NCI-H2029 treated with DMSO at 0.1 percent for 48 hours (cell line): ENCODE measurements at regions not wholly inside any gene's neighbourhood (a gene's known extent, or its start where the extent isn't known, plus 50 kb on each side); places are given as distances from the start of the nearest gene placed in this dataset.
"Not testable (repeated sequence)": the region's sequence is repeated elsewhere in the genome, so short reads cannot be mapped to it uniquely, and the experiment has no call there.

Source experiments
- DNase-seq: peaks from one replicate; lab custom pipeline; 2025; lab: John Stamatoyannopoulos, UW

DNA sequence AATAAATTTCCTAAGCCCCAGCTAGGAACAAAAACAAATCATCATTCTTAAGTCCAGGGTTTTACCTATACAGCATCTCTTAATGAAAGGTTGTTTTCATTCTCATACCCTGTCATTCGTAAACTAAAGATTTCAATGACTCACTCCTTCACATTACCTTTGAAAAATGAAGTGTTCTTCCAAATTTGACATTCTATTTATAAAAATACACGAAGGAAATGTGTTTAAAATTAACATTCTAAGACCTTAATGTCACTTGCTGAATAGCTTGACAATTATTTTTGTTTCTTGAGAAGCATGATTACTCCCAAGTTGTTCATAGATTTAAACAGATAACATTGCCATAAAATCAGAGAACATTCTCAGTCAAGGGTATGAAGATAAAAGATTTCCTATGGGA, 1188.3 kb upstream of the SORCS1 start:
- no peak for DNase-seq

DNA sequence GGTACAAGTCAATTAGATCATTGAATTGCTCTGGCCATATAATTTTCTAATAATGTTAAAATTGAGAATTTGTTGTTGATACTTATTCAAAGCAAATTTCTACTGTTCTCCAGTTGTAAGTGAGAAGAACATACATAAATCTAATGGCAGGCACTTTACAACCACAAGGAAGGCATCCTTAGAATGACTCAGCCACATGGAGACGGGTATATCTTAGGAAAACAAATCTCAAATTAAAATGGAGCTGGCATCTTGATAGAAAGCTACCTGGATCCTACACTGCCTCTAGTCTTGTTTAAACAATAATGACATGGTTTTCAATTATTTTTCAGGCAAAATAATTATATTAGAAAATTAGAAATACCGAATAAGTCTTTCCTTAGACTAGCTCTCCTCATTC, 1183.7 kb upstream of the SORCS1 start:
- DNase-seq, result no peak

DNA sequence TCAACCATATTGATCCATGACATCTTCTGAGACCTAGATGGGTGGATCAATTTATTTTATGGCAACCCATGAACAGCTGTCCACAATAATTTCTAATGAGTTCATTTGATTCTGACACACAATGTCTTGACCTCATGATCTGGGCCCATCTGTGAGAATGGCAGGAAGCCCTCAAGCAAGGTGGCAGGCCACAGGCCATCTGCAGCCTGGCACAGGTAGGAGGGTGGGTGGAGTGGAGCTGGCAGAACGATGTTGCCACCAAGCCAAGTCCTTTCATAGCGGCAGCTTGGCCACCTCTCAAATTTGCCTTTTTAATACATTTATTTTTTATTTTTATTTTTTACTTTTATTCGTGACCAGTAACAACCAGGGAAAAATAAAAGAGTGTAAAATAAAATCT, 1181.6 kb upstream of the SORCS1 start:
- DNase-seq, result no peak

DNA sequence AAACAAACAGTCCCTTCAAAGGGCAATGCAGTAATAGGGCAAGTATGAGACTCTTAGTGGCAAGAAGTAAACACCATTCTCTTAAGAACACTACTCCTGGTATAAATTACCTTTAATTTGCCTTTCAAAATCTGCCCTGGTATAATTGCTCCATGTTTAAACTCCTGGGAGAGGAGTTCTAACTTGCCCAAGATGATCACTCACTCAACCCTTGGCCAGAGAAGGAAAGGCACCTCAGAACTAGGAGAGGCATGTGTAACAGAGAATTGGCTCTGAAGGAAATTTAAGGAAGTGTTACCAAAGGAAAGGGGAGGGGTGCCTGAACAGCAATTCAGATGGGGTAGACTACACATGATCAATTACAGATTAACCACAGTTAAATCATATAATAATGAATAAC, 1173.6 kb upstream of the SORCS1 start:
- no peak for DNase-seq

DNA sequence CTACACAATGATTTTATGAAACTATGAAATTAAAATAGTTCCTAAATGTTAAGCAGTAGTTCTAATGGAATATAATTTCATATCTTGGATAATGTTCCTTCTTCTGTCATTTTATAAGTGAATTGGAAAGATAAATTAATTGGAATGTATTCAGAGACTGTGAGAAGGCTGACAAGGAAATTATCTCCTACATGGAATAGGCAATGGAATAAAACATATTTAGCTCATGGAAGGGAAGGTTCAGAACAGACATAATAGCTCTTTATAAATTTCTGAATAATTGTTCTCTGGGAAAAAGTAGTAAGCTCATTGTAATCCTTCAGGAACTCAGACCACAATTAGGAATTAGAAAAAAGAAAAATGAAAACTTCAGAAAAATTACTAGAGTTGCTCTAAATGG, 1172.3 kb upstream of the SORCS1 start:
- no peak for DNase-seq

DNA sequence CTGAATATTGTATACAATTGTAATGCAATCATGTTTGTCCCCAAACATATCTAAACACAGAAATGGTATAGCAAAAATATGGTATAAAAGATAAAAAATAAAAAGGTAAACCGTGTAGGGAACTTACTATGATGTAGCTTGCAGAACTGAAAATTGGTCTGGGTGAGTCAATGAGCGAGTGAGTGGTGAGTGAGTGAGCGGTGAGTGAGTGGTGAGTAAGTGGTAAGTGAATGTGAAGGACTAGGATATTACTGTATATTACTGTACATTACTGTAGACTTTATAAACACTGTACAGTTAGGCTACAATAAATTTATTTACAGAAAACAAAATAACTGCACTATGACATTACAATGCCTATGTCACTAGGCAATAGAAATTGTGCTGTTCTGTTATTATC, 1163.2 kb upstream of the SORCS1 start:
- no peak for DNase-seq

DNA sequence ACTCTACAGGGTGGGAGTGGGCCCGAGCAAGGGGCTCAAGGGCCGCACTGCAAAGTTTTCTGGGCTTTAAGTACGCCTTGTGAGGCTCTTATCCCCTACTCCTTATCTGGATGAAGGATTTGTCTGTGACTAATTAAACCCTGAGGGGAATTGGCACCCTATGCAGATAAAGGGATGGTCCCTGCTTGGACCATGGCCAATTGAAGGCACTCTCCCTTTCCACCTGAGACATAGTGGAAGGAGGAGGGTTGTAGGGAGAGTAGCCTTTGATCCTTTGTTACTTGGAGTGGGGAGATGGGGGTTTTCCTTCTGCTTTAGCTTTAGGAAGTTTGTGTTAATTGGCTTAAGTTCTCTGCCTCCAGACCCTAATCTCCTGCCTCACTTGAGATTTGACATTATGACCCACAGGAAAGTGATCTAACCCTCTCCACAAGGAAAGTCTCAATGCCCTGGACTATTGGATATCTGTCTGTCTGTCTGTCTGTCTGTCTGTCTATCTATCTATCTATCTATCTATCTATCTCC, 1158.8 kb upstream of the SORCS1 start:
- DNase-seq, result no peak

DNA sequence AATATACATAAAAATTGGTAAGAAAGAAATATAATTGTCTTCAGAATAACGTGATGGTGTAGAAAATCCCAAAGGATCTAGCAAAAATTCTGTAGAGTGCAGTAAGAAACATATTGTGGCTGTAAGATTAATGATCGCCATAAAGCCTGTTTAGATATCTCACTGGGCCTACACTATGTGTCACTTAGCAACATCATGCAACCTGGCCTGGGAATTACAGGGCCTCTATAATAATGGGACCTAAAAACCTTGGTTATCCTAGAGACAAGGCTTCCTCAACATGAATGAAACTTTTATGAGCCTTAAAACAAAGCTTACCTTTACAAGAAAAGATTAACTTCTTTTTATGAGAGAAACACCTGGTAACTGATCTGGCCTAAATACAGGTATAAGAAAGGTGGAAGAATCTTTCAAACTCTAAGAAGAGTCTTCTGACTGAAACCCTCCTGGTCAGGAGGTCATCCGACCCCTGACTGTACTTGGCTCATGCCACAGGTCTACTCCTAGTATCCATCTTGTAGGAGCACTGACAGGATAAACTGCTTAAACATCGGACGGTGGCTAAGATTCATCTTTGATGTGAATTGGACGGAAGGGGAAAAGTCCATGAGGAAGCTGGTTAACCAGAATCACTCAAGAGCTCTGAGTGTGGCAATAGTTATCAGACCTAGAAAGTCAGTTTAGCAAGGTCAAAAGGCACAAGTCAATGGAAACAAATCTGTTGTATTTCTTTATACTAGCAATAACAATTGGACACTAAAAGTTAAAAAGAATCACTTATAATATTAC, 1155.1 kb upstream of the SORCS1 start:
- no peak for DNase-seq

DNA sequence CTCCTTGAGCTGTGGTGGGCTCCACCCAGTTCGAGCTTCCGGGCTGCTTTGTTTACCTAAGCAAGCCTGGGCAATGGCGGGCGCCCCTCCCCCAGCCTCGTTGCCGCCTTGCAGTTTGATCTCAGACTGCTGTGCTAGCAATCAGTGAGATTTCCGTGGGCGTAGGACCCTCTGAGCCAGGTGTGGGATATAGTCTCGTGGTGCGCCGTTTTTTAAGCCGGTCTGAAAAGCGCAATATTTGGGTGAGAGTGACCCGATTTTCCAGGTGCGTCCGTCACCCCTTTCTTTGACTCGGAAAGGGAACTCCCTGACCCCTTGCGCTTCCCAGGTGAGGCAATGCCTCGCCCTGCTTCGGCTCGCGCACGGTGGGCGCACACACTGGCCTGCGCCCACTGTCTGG, 1151.1 kb upstream of the SORCS1 start:
- DNase-seq, result not testable (repeated sequence)

DNA sequence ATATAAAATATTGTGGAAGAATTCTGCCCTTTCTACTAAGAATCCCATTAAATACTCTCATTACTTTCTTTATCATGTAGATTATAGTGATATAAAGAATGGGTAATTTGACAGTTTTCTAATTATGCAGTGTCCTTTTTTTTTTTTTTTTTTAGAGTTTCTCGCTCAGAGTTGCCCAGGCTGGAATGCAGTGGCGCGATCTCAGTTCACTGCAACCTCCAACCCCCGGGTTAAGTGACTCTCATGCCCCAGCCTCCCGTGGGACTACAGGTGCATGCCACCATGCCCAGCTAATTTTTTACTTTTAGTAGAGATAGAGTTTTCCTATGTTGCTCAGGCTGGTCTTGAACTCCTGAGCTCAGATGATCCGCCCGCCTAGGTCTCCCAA, 1143.4 kb upstream of the SORCS1 start:
- no peak for DNase-seq

DNA sequence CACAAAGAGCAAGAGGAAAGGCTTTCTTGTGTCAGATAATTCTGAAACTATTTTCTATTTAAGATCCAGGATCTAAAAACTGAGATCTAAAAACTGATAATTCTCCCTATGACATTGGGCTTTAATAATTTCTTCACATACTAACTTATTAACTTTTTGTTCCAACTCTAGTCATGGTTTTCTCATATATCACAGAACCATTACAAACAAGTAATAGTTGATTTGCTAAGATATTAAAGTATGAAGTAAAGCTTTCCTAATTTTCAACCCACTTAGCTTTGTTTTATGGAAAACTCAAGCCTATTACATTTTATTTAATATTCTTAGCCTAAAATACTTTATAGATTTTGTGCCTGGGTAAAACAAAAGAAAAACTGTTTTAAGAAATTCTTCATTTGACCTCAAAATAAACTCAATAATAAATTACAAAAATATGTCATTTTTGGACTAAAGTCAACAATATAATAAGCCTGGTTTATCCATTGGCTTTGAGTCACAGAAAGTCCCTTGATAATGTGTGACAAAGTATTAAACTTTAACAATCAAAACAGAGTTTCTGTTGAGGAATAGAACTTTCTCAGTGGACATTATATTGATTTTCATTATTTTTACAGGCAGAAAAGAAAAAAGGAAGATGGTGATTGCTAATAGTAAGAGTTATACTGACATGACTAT, 1142.9 kb upstream of the SORCS1 start:
- no peak for DNase-seq

DNA sequence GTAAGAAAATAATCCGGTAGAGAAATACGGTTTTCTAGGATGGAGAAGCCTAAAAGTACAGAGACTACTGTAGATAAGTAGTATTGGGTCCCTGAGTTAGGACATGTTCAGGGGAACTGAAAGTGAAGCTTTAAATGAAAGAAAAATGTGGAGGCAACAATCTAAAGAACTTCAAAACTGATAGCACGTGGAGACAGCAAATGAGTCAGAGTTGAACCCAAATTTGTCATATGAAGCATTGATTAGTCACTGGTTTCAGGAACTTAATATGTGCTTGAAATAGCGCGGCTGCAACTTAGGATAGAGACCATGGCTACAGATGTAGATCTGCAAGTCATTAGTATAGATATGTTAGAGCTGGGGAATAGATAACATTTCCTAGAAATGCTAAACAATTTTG, 1138.6 kb upstream of the SORCS1 start:
- no peak for DNase-seq

DNA sequence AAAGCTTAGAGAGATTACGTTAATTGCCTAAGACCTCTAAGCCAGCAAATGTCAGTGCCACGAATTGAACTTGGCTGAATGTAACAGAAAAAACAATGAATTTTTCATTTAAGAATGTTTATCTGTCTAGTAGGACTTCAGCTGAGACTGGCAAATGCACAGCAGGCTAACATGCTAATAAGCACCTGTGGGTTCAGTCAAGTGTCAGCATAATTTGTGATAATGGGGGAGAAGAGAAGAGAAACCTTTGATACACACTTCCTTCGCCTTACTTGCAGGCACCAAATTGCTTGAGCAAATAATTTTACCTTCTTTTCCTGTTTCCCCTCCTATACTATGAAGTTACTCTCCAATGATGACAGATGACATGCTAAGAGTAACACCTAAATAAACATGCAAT, 1136.5 kb upstream of the SORCS1 start:
- DNase-seq, result no peak

DNA sequence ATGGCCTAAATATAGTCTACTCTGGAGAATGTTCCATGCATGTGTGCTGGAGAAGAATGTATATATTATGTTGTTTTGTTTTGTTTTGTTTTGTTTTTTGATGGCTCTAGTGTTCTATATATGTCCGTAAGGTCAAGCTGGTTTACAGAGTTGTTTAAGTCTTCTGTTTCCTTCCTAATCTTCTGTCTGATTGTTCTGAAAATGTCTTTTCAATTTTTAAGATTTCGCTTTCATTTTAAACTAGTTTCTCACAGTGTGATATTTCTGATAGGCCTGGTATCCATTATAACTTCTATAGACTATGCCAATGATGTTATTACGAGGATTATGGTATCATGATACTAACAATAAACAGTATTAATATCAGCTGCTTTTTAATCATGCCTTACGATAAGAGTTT, 1126.3 kb upstream of the SORCS1 start:
- no peak for DNase-seq

DNA sequence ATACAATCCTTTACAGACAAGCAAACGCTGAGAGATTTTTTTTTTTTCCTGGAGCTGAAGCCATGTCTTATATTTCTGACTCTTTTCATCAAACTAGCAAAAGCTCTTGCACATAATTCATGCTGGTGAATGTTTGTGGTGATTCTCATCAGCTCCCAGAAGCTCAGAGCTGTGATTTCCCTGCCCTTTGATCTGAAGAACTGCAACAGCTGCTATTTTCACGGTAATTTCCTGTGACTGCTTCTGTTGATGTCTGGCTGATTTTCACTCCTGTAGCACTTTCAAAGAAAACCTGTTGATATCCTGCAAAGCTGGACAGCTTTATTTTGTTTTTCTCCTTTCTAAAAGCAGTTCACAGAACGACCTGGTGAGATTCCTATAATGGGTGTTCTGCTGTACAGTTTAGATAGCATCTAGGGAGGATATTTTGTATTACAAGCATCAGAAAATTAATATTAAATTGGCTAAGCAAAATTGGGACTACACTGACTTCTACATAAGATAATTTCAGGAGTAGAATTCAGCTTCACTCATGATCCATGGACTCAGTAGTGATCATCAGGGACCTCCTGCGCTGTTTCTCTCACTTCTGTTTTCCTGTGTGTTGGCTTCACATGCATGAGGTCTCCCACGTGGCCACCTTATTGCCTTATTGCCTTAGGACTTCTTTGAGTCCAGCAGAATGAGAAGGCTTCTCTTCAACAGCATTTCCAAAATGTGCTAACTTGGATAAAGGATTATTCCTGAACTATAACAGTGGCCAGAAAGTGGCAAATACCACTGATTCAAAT, 1111.6 kb upstream of the SORCS1 start:
- DNase-seq, result no peak

DNA sequence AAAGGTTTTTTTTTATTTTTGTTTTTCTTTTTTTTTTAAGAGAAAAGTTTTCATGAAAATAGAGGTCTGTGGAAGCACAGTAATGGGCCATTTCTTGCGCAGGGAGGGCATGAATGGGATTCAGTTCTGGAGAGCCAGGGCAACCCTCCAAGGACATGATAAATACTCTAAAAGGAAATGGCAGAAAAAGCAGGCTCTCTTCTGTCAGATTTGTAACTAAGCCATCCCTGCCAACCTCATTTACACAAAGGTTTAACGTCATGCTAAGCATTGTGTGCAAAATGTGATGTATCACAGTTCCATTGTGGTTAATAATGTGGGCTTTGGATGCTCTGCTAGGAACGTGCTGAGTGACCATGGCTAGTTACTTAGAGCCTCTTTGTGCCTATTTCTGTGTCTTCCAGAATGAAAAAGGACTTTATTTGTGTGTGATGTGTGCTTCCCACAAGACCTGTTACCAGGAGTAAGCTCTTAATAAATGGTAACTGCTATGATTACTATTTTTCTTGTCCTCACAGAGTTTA, 1095.9 kb upstream of the SORCS1 start:
- DNase-seq, result no peak

DNA sequence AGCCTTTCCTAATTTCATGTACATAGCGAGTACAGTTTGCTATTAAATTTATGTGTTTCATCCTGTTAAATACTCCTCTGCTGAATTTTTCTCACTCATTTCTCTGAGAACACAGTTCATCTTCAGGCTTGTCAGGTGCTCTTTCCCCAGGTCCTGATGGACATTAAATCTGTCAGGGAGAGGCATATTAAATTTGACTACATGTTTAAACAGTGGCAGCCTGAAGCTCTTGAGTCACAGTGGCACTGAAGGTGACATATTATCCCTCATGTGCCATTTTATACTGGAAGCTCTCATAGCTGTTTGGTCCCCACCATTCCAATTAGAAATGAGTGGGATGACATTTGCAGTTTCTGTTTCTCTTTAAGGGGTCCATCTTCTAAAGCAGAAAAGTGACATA, 1089.6 kb upstream of the SORCS1 start:
- DNase-seq, result no peak

DNA sequence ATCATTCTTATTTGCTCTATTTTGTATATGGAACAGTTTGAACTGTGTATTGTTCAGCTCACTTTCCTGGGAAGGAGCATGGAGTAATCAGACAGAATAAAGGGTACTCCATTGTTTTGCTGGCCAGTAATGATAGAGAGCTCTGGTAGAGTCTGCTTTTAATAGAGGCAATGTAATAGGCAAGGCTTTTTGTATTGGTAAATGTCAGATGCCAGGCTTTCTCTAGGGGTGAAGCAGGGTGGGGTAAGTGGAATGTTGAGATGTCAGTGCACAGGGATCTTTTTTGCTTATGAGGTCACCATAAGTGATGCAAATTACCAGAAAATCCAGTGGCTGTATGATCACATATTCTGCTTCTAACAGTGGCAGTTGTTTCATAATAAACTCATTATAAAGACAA, 1088.3 kb upstream of the SORCS1 start:
- DNase-seq, result no peak

DNA sequence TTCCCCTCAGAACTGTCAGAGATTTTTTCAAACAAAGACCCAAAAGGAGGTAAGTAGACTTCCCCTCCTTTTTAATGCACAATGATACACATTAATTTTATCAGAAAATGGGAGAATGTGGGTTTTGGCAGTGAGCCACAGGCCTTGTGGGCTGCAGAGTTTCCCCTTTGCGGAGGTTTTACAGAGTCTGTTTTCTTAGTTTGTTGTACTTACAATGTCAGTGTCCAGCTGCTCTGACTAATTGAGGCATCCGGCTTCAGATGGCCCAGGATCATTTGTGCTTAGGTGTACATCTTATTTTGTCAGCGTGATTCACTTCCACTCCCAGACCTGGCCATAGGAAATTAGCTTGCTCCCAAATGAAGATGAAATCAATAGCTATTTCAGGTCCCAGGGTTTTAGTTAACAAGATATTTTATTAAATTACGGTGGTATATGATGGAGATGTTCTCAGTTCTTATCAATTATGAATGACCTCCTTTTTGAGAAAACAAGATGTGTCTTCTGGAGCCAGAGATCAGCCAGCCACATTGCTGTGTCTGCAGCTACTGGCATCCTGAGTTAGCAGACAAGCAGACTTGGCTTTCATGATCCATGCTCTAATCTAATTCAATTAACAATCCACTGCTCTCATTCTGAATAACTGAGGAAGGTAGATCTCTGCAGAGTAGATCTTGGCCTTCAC, 1086.6 kb upstream of the SORCS1 start:
- no peak for DNase-seq

DNA sequence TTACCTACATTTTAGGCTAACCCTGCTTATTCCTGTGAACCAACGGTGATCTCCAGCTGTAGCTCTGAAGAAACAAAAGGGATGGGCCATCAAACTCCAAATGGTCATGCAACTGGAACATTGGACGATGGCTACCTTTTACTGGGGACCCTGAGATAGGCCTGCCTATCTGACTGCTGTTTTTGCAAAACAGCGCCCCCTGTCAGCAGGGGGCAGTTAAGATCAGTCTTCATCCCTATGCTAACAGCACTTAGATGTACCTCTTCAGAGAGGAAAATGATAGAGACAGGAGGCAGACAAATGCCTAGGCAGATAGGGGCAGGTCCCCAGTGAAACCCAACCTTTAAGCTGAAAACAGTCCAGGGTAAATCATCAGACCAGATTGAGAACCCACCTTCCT, 1085.4 kb upstream of the SORCS1 start:
- DNase-seq, result no peak

DNA sequence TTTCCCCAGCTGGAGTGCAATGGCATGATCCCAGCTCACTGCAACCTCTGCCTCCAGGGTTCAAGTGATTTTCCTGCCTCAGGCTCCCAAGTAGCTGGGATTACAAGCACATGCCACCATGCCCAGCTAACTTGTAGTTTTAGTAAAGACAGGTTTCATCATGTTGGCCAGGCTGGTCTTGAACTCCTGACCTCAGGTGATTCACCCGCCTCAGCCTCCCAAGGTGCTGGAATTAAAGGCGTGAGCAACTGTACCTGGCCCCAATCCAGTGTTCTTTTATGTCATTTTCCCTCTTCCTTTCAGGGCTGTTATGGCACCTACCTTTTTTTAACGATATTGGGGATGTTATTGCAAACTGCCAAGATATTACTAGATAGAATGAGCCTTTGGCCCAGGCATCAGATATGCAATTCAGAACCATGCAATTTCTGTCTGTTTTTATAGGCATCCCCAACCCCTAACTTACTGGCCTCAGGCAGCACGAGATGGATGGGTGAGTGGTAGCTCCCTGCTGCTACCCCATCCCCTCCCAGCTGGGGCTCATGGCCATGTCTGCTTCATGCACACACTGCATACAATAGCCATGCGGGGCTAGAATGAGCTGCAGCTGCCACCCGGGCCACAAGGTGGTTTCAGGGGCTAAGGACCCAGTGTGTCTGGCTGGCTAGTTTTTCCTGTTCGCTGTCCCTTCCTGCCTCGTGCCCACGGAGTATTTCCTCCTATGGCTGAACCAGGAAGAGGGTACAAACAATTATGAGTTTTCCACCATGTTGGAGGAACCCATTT, 1080.1 kb upstream of the SORCS1 start:
- DNase-seq, result no peak
